ENCODE measurements at regions not wholly inside any gene's neighbourhood (a gene's known extent, or its start where the extent isn't known, plus 50 kb on each side); places are given as distances from the start of the nearest gene placed in this dataset.

DNA sequence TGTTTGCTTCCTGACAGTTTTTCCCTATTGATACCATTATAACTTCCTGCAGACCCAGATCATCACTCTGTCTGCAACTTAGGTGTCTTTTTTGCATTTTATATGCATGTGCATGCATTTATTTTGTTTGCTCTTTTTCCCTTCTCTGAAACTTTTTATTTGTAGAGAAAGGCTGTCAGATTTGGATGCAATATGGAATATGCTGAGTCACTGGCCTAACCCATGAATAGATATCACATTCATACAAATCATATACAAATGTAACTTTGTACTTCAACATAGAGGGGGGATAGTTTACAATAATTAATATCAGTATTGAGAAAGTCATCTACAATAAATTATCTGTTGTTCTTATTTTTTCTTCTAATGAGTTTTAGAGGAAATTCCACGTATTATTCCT lies 1465.0 kb downstream of the EFNB2 start (continued):
- TF ChIP-seq, protein P1, sequence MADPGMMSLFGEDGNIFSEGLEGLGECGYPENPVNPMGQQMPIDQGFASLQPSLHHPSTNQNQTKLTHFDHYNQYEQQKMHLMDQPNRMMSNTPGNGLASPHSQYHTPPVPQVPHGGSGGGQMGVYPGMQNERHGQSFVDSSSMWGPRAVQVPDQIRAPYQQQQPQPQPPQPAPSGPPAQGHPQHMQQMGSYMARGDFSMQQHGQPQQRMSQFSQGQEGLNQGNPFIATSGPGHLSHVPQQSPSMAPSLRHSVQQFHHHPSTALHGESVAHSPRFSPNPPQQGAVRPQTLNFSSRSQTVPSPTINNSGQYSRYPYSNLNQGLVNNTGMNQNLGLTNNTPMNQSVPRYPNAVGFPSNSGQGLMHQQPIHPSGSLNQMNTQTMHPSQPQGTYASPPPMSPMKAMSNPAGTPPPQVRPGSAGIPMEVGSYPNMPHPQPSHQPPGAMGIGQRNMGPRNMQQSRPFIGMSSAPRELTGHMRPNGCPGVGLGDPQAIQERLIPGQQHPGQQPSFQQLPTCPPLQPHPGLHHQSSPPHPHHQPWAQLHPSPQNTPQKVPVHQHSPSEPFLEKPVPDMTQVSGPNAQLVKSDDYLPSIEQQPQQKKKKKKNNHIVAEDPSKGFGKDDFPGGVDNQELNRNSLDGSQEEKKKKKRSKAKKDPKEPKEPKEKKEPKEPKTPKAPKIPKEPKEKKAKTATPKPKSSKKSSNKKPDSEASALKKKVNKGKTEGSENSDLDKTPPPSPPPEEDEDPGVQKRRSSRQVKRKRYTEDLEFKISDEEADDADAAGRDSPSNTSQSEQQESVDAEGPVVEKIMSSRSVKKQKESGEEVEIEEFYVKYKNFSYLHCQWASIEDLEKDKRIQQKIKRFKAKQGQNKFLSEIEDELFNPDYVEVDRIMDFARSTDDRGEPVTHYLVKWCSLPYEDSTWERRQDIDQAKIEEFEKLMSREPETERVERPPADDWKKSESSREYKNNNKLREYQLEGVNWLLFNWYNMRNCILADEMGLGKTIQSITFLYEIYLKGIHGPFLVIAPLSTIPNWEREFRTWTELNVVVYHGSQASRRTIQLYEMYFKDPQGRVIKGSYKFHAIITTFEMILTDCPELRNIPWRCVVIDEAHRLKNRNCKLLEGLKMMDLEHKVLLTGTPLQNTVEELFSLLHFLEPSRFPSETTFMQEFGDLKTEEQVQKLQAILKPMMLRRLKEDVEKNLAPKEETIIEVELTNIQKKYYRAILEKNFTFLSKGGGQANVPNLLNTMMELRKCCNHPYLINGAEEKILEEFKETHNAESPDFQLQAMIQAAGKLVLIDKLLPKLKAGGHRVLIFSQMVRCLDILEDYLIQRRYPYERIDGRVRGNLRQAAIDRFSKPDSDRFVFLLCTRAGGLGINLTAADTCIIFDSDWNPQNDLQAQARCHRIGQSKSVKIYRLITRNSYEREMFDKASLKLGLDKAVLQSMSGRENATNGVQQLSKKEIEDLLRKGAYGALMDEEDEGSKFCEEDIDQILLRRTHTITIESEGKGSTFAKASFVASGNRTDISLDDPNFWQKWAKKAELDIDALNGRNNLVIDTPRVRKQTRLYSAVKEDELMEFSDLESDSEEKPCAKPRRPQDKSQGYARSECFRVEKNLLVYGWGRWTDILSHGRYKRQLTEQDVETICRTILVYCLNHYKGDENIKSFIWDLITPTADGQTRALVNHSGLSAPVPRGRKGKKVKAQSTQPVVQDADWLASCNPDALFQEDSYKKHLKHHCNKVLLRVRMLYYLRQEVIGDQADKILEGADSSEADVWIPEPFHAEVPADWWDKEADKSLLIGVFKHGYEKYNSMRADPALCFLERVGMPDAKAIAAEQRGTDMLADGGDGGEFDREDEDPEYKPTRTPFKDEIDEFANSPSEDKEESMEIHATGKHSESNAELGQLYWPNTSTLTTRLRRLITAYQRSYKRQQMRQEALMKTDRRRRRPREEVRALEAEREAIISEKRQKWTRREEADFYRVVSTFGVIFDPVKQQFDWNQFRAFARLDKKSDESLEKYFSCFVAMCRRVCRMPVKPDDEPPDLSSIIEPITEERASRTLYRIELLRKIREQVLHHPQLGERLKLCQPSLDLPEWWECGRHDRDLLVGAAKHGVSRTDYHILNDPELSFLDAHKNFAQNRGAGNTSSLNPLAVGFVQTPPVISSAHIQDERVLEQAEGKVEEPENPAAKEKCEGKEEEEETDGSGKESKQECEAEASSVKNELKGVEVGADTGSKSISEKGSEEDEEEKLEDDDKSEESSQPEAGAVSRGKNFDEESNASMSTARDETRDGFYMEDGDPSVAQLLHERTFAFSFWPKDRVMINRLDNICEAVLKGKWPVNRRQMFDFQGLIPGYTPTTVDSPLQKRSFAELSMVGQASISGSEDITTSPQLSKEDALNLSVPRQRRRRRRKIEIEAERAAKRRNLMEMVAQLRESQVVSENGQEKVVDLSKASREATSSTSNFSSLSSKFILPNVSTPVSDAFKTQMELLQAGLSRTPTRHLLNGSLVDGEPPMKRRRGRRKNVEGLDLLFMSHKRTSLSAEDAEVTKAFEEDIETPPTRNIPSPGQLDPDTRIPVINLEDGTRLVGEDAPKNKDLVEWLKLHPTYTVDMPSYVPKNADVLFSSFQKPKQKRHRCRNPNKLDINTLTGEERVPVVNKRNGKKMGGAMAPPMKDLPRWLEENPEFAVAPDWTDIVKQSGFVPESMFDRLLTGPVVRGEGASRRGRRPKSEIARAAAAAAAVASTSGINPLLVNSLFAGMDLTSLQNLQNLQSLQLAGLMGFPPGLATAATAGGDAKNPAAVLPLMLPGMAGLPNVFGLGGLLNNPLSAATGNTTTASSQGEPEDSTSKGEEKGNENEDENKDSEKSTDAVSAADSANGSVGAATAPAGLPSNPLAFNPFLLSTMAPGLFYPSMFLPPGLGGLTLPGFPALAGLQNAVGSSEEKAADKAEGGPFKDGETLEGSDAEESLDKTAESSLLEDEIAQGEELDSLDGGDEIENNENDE (IDR thresholded peaks at IDR 0.05; ENCODE audit: insufficient replicate concordance, low read length): no peak
- TF ChIP-seq CBX8 (IDR thresholded peaks at IDR 0.05; ENCODE audit: borderline replicate concordance, low read depth, low read length): no peak
- no peak for TF ChIP-seq HDAC6 (IDR thresholded peaks at IDR 0.05; ENCODE audit: low read depth, low read length)
- TF ChIP-seq RFX5 (IDR thresholded peaks at IDR 0.05; ENCODE audit: borderline replicate concordance, low read depth, low read length): no peak
- TF ChIP-seq CHD2 (IDR thresholded peaks at IDR 0.05; ENCODE audit: low read length): no peak
- no peak for TF ChIP-seq SAP30 (IDR thresholded peaks at IDR 0.05; ENCODE audit: insufficient read depth, insufficient replicate concordance, low read length)
- TF ChIP-seq BCL11A (IDR thresholded peaks at IDR 0.05; ENCODE audit: low read depth in 2 of 2, low read length in 2 of 2): no peak
